ENCODE measurements at regions not wholly inside any gene's neighbourhood (a gene's known extent, or its start where the extent isn't known, plus 50 kb on each side); places are given as distances from the start of the nearest gene placed in this dataset.

DNA sequence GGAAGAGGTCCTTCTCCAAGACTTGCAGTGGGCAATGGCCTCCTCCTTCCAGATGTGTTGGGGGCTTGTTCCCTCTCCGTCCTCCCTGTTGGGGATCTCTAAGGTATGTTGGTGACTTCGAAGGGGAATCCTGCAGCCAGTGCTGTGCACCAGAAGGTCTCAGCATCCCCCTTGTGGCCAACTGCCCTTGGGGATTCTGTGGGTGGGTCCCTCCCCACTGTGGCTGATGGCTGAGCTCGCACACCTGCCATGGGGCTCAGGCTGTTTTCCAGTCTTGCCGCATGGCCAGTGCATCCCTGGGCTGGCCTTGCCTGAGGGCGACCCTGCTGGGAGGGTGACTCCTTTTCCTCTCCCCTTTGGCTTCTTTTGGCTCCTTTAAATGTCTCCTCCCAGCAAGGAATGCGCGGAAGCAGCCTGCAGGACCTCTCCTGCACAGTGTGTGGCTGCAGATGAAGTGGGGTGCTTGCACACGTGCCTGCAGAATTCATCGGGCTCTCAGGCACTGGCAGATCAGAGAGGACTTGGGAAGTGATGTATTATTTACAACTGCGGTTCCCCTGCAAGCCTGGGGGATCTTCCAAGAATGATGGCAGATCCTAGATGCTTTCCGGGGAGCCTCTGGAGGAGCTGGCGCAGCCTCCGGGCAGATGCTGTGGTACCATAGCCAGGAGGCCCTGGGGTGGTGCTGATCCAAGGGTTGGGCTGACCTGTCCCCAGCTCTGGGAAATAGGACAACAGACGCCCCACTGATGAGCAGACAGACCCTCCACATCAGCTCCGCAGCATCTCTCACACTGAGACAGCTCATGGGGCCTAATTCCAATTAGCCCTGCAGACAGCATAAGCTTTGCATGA is 410.0 kb downstream of the TCERG1L start:
- no peaks in the 10 kb centered on the region for H3K9me3 ChIP-seq (ENCODE audit: control insufficient read depth, low read length, poor library complexity, severe bottlenecking)
- DNase-seq, result no peak
- Mint-ChIP-seq H3K4me3 (no peak overlapping the region), H3K36me3 (ENCODE audit: low read depth) (no peaks in the 10 kb centered on the region), H3K27ac (no peak overlapping the region), H3K27me3 (no peaks in the 10 kb centered on the region), H3K4me1 (no peaks in the 10 kb centered on the region)
- ATAC-seq, result no peak

- Mint-ChIP-seq H3K27me3 (no peaks in the 10 kb centered on the region), H3K4me1 (no peaks in the 10 kb centered on the region), H3K36me3 (ENCODE audit: low read depth) (no peaks in the 10 kb centered on the region), H3K27ac (no peak overlapping the region), H3K4me3 (no peak overlapping the region)
- DNase-seq (no peak), ATAC-seq (no peak)
- no peaks in the 10 kb centered on the region for H3K9me3 ChIP-seq (ENCODE audit: control insufficient read depth, low read length, poor library complexity, severe bottlenecking)
Observed at GRCh38 chr10:130902471-130902870, 409.1 kb downstream of the TCERG1L start.

- H3K4me3 Mint-ChIP-seq, result no peak overlapping the region
- ATAC-seq, result no peak
- H3K27me3 Mint-ChIP-seq, result no peaks in the 10 kb centered on the region
- no peak for DNase-seq
- no peak overlapping the region for H3K27ac Mint-ChIP-seq
- no peaks in the 10 kb centered on the region for H3K9me3 ChIP-seq (ENCODE audit: control insufficient read depth, low read length, poor library complexity, severe bottlenecking)
- H3K36me3 Mint-ChIP-seq (ENCODE audit: low read depth), result no peaks in the 10 kb centered on the region
- no peaks in the 10 kb centered on the region for H3K4me1 Mint-ChIP-seq
Observed at GRCh38 chr10:130902929-130903328, 408.6 kb downstream of the TCERG1L start.

DNA sequence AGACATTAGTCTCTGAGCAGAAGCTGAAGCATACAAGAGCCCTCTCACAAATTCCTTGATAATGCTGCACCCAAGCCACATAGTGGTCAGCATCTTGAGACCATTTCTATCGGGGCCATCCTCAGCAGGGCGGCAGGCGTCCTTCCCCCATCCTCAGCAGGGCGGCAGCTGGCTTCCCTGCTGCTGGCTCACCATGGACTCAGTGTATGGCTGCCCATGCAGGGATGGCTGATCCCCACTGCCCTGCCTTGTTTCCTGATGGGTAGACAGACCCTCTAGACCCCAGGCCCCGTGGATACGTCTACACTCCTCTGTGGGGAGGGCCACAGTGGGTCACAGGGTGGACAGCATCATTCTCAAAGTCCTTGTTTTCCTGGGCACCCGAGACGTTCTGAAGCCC is 406.8 kb downstream of the TCERG1L start:
- no peak overlapping the region for H3K27ac Mint-ChIP-seq
- ATAC-seq (no peak), DNase-seq (no peak)
- H3K36me3 Mint-ChIP-seq (ENCODE audit: low read depth), result no peaks in the 10 kb centered on the region
- H3K27me3 Mint-ChIP-seq, result no peaks in the 10 kb centered on the region
- H3K9me3 ChIP-seq (ENCODE audit: control insufficient read depth, low read length, poor library complexity, severe bottlenecking), result no peaks in the 10 kb centered on the region
- no peak overlapping the region for H3K4me3 Mint-ChIP-seq
- no peaks in the 10 kb centered on the region for H3K4me1 Mint-ChIP-seq

DNA sequence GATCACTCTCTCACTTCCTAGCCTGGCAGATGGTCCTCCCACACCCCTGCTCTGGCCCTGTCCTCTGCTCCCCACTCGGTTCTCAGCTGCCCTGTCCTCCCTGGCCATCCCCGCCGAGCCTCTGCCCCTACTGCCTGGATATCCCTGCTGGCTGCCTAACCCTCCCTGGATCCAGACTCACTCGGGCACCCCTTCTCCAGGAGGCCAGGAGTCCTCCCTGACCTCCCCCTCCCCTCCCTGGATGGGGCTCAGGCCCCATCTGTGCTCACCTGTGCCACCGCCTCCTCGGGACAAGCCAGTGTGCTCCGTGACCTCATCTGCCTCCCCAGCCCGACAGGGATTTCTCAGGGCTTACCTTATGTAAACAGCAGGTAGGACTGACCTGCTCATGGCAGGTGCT is 406.1 kb downstream of the TCERG1L start:
- DNase-seq (no peak), ATAC-seq (no peak)
- H3K36me3 Mint-ChIP-seq (ENCODE audit: low read depth), result no peaks in the 10 kb centered on the region
- H3K4me1 Mint-ChIP-seq, result no peaks in the 10 kb centered on the region
- no peak overlapping the region for H3K27ac Mint-ChIP-seq
- H3K9me3 ChIP-seq (ENCODE audit: control insufficient read depth, low read length, poor library complexity, severe bottlenecking), result no peaks in the 10 kb centered on the region
- H3K4me3 Mint-ChIP-seq, result peak overlapping the region; percentile 26
- H3K27me3 Mint-ChIP-seq, result no peaks in the 10 kb centered on the region

- ATAC-seq (no peak), DNase-seq (no peak)
- H3K27me3 Mint-ChIP-seq, result no peaks in the 10 kb centered on the region
- H3K36me3 Mint-ChIP-seq (ENCODE audit: low read depth), result no peaks in the 10 kb centered on the region
- H3K4me1 Mint-ChIP-seq, result no peaks in the 10 kb centered on the region
- no peak overlapping the region for H3K27ac Mint-ChIP-seq
- H3K4me3 Mint-ChIP-seq, result no peak overlapping the region
- no peaks in the 10 kb centered on the region for H3K9me3 ChIP-seq (ENCODE audit: control insufficient read depth, low read length, poor library complexity, severe bottlenecking)
Observed at GRCh38 chr10:130905921-130906320, 405.6 kb downstream of the TCERG1L start.

DNA sequence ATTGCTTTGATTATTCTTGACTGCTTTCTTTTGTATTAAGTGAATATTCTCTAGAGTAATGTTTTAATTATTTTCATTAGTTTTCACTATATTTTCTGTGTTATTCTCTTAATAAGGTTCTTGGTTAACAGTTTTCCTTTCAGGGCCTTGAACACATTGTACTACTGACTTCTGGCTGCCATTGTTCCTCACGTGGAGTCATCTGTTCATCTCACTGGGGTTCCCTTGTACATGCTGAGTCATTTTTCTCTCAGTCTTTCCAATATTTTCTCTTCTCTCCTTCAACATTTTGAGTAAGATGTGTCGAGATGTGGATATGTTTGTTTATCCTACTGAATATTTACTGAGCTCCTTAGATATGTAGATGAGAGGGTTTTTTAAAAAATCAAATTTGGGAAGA is 400.7 kb downstream of the TCERG1L start:
- no peaks in the 10 kb centered on the region for H3K9me3 ChIP-seq (ENCODE audit: control insufficient read depth, low read length, poor library complexity, severe bottlenecking)
- Mint-ChIP-seq H3K27me3 (no peaks in the 10 kb centered on the region), H3K36me3 (ENCODE audit: low read depth) (no peaks in the 10 kb centered on the region), H3K27ac (no peak overlapping the region), H3K4me1 (no peaks in the 10 kb centered on the region), H3K4me3 (no peak overlapping the region)
- DNase-seq (no peak), ATAC-seq (no peak)

DNA sequence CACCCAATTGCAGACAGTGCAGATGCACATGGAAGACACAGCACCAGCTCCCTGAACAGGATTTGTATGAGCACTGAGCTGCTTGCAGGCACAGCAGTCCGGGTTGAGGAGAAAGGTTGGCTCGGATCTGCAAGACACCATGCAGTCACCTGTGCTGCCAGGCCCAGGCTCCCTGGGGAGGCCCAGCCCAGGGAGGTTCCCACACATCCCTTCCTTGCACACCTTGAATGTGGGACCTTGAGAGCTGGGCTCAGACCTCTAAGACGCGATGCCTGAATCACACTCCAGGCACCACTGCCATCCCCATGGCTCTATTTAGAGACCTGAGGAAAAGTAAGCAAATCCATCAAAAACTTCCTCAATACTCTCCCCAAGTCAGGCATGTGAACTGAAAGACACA is 397.7 kb downstream of the TCERG1L start:
- Mint-ChIP-seq H3K4me3 (no peak overlapping the region), H3K27ac (no peak overlapping the region), H3K4me1 (no peaks in the 10 kb centered on the region), H3K27me3 (no peaks in the 10 kb centered on the region), H3K36me3 (ENCODE audit: low read depth) (no peaks in the 10 kb centered on the region)
- no peak for ATAC-seq
- H3K9me3 ChIP-seq (ENCODE audit: control insufficient read depth, low read length, poor library complexity, severe bottlenecking), result no peaks in the 10 kb centered on the region
- no peak for DNase-seq

DNA sequence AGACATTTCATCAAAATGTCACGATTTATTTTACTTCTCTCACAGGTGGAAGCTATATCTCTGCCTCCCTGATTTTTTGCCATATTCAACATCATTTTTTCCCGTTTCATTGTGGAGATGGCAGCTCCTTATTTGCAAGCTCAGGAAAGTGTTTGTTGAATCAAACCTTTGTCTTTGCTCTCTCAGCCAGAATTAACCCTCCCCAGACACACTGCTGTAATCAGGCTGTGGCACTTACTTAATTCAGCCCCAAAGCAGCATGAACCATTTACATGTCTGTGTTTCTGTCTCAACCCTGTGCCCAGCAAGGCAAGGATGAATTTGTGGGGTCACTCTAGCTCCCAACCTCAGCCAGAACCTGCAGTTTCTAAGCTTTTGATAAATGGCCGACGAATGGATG is 397.2 kb downstream of the TCERG1L start:
- H3K36me3 Mint-ChIP-seq (ENCODE audit: low read depth), result no peaks in the 10 kb centered on the region
- H3K4me1 Mint-ChIP-seq, result no peaks in the 10 kb centered on the region
- H3K4me3 Mint-ChIP-seq, result no peak overlapping the region
- no peaks in the 10 kb centered on the region for H3K9me3 ChIP-seq (ENCODE audit: control insufficient read depth, low read length, poor library complexity, severe bottlenecking)
- no peak for ATAC-seq
- H3K27me3 Mint-ChIP-seq, result no peaks in the 10 kb centered on the region
- no peak overlapping the region for H3K27ac Mint-ChIP-seq
- no peak for DNase-seq

- Mint-ChIP-seq H3K4me3 (no peak overlapping the region), H3K36me3 (ENCODE audit: low read depth) (no peaks in the 10 kb centered on the region), H3K27me3 (no peaks in the 10 kb centered on the region), H3K27ac (no peak overlapping the region), H3K4me1 (no peaks in the 10 kb centered on the region)
- DNase-seq (no peak), ATAC-seq (no peak)
- no peaks in the 10 kb centered on the region for H3K9me3 ChIP-seq (ENCODE audit: control insufficient read depth, low read length, poor library complexity, severe bottlenecking)
Observed at GRCh38 chr10:130915065-130915464, 396.5 kb downstream of the TCERG1L start.

DNA sequence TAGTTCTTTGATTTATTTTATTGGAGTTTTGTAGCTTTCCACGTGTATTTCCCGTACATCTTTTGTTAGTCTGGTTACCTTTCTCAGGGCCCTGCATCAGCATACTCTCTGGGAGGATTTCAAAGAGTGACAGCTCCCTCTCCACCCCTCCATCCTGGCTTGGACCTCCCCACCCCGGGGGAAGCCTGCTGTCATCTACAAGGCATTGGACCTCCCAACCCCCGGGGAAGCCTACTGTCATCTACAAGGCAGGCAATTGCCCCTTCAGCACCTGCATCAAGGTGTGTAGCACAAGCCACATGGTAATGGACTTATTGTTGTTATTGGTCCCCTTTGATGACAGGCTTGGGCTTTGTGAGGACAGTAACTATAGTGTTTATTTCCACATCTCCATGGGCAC is 390.1 kb downstream of the TCERG1L start:
- Mint-ChIP-seq H3K4me3 (no peak overlapping the region), H3K27ac (no peak overlapping the region), H3K4me1 (no peaks in the 10 kb centered on the region), H3K36me3 (ENCODE audit: low read depth) (no peaks in the 10 kb centered on the region), H3K27me3 (no peaks in the 10 kb centered on the region)
- DNase-seq (no peak), ATAC-seq (no peak)
- no peaks in the 10 kb centered on the region for H3K9me3 ChIP-seq (ENCODE audit: control insufficient read depth, low read length, poor library complexity, severe bottlenecking)

- H3K36me3 Mint-ChIP-seq (ENCODE audit: low read depth), result no peaks in the 10 kb centered on the region
- no peak overlapping the region for H3K4me3 Mint-ChIP-seq
- H3K27me3 Mint-ChIP-seq, result no peaks in the 10 kb centered on the region
- H3K27ac Mint-ChIP-seq, result no peak overlapping the region
- DNase-seq (no peak), ATAC-seq (no peak)
- no peaks in the 10 kb centered on the region for H3K9me3 ChIP-seq (ENCODE audit: control insufficient read depth, low read length, poor library complexity, severe bottlenecking)
- no peaks in the 10 kb centered on the region for H3K4me1 Mint-ChIP-seq
Observed at GRCh38 chr10:130921911-130922440, 389.5 kb downstream of the TCERG1L start.

GRCh38 chr10:130923596-130923995 is 387.9 kb downstream of the TCERG1L start:
- H3K4me3 Mint-ChIP-seq, result no peak overlapping the region
- H3K36me3 Mint-ChIP-seq (ENCODE audit: low read depth), result no peaks in the 10 kb centered on the region
- DNase-seq (no peak), ATAC-seq (no peak)
- H3K4me1 Mint-ChIP-seq, result no peaks in the 10 kb centered on the region
- H3K27me3 Mint-ChIP-seq, result no peaks in the 10 kb centered on the region
- H3K27ac Mint-ChIP-seq, result no peak overlapping the region
- H3K9me3 ChIP-seq (ENCODE audit: control insufficient read depth, low read length, poor library complexity, severe bottlenecking), result no peaks in the 10 kb centered on the region

DNA sequence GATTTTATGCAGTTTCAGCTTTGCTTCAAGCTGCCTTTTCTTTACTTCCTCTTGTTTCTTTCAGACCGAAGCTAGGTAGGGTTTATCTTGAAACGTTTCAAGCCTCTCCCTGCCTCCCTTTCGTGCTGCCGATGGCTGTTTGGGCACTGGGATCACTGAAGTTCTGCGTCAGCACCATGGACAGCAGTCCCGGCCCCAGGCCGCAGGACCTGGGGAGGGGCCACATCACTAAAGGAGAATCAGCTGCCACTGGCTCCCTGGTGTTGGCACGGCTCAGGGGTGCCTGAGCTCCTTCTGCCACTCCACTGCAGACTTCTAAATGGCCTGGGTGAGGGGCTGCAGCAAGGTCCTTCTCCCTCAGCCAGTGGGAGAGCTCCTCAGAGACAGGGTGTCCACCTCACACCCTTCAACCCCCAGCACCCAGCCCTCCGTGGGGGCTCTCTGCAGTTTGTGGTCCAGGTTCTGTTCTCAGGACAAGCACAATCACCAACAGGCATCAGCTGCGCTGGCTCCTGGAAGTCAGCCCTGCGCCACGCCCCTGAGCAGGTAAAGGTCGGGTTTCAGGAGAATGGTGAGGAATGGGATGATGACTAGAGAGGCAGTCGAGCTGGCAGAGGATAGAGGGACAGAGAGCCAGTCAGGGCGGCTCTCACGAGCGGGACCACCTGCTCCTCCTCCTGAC is 387.2 kb downstream of the TCERG1L start:
- Mint-ChIP-seq H3K4me3 (no peak overlapping the region), H3K4me1 (no peaks in the 10 kb centered on the region)
- no peak for ATAC-seq

More for the DNA sequence above, 387.2 kb downstream of the TCERG1L start:
- no peak overlapping the region for H3K27ac Mint-ChIP-seq
- H3K36me3 Mint-ChIP-seq (ENCODE audit: low read depth), result no peaks in the 10 kb centered on the region
- DNase-seq, result no peak
- no peaks in the 10 kb centered on the region for H3K9me3 ChIP-seq (ENCODE audit: control insufficient read depth, low read length, poor library complexity, severe bottlenecking)
- H3K27me3 Mint-ChIP-seq, result no peaks in the 10 kb centered on the region

All from T-helper 17 cell (primary cell).